Stomach (tissue), 8 donors: ENCODE measurements at regions not wholly inside any gene's neighbourhood (a gene's known extent, or its start where the extent isn't known, plus 50 kb on each side); places are given as distances from the start of the nearest gene placed in this dataset.

Source experiments
- DNase-seq, 2 donors: peaks; one replicate each; pipeline versions ENCODE4 v3.0.0 to v3.0.0-alpha.2; 2013 to 2019
- H3K27ac ChIP-seq, 5 donors: fragments of 200-600 bp in 4 of 5; sonication (generic) in 4 of 5; one replicate each; pipeline ENCODE4 v1.5.1; 2013 to 2019; ENCODE audit warnings: mild to moderate bottlenecking in 1 of 5, moderate library complexity in 1 of 5
- H3K27me3 ChIP-seq, 3 donors: fragments of 200-600 bp; sonication (generic); one replicate each; pipeline ENCODE4 v1.5.1; 2017 to 2019; ENCODE audit warnings: mixed run types in 1 of 3
- H3K36me3 ChIP-seq, 4 donors: fragments of 200-600 bp; sonication (generic); 1 replicate in 3 of 4; 2 replicates in 1 of 4; pipeline ENCODE4 v1.5.1; 2016 to 2019
- H3K4me1 ChIP-seq, 4 donors: fragments of 200-600 bp; sonication (generic); one replicate each; pipeline ENCODE4 v1.5.1; 2016 to 2019
- H3K4me3 ChIP-seq, 4 donors: fragments of 200-600 bp; sonication (generic) in 3 of 4; one replicate each; pipeline ENCODE4 v1.5.1; 2016 to 2019; ENCODE audit warnings: mild to moderate bottlenecking in 1 of 4
- H3K9me3 ChIP-seq, 4 donors: fragments of 200-600 bp; sonication (generic); one replicate each; pipeline ENCODE4 v1.5.1; 2016 to 2019
- CTCF ChIP-seq, 7 experiments: fragments of 450-650 bp in 4 of 7; fragments of 200-600 bp in 3 of 7; sonication (generic) in 3 of 7; IDR thresholded peaks; one replicate each; pipeline ENCODE4 v1.5.1; 2016 to 2019; ENCODE audit warnings: antibody characterized with exemption in 7 of 7, control low read depth in 2 of 7, mild to moderate bottlenecking in 1 of 7
- EP300 ChIP-seq: sonication (generic); formaldehyde crosslinking; IDR thresholded peaks from one replicate; pipeline ENCODE4 v1.6.1; 2017; ENCODE audit warnings: antibody characterized with exemption
- POLR2A ChIP-seq, 4 donors: fragments of 450-650 bp; IDR thresholded peaks; one replicate each; pipeline ENCODE4 v1.6.1; 2016; ENCODE audit warnings: antibody characterized with exemption in 4 of 4, control low read depth in 2 of 4, mild to moderate bottlenecking in 1 of 4, moderate library complexity in 1 of 4
- POLR2AphosphoS5 ChIP-seq, 3 donors: sonication (generic); formaldehyde crosslinking; IDR thresholded peaks; one replicate each; pipeline ENCODE4 v1.6.1; 2016; ENCODE audit warnings: antibody characterized with exemption in 3 of 3
- WGBS, 5 donors: extraction: QIAGEN DNeasy Blood & Tissue Kit in 3 of 5; methylation state at CpG; one replicate each; pipeline versions ENCODE4 v1.1.5 to v1.1.7; 2013 to 2018; 5-methylcytosine and 5-hydroxymethylcytosine counted together
- intact Hi-C: fragments of 100-400 bp; cut with DNase I; formaldehyde crosslinking; loops from one replicate; pipeline ENCODE4 v1.15.1; 2023; ENCODE audit warnings: low total_unique reads
- donor health status: healthy with polysubstance abuse.
- donor health status: Bipolar disorder and iron deficiency.
- donor health status: healthy.

DNA sequence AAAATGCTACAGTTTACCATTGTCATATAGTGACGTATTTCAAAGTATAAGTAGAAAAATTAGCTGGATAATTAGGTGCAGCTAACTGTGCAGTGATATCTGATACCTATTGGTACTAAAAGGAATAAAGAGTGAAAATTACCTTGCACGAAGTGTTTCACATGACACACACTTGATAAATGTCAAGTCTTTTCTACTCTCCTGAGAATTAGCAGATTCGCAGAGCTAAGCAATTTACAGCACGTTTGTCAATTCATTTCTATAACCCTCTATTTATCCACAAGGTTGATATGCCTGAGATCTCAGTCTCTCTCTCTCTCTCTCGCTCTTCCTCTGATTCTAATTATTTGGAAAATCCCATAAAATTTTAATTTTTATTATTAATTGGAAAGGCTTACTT is 1109.0 kb downstream of the EFNB2 start:
- no peaks in the 10 kb centered on the region for H3K36me3 ChIP-seq

DNA sequence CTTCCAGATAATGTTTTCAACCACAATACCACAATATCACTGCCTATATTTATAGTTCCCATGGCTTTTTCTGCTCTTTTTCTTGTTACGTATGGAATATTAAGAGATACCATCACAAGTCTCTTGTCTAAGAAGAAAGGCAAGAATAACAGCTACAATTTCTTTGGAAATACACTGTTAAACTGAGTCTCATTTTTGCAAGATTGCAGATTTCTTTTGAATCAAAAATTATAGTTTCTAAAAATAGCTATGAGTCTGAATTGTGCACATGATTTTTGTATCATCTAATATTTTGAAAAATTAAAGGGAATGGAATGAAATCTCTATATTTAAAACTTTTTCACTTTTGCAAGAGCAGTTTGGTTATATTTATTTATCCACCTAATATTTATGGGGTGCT is 1120.8 kb downstream of the EFNB2 start:
- Histone ChIP-seq H3K4me1 (no peaks in the 10 kb centered on the region), H3K27ac (no peak overlapping the region), H3K4me3 (no peak overlapping the region), H3K9me3 (no peaks in the 10 kb centered on the region), H3K36me3 (no peaks in the 10 kb centered on the region), H3K27me3 (no peaks in the 10 kb centered on the region)
- intact Hi-C loops, result no loop called here
- TF ChIP-seq EP300 (no peak), CTCF (IDR thresholded peaks at IDR 0.05) (no peak), POLR2AphosphoS5 (IDR thresholded peaks at IDR 0.05) (no peak), POLR2A (IDR thresholded peaks at IDR 0.05) (no peak)
- 71 to 93% (median 82%) methylated on average over 1 of the region's 1 CpG for WGBS, 5 donors
- no peak for DNase-seq

More for the DNA sequence above, 1109.0 kb downstream of the EFNB2 start:
- WGBS, 5 donors, result 77 to 90% (median 85%) methylated on average over 5 of the region's 5 CpGs
- TF ChIP-seq POLR2AphosphoS5 (IDR thresholded peaks at IDR 0.05), result no peak
- TF ChIP-seq CTCF (IDR thresholded peaks at IDR 0.05), result no peak
- TF ChIP-seq EP300, result no peak
- TF ChIP-seq POLR2A (IDR thresholded peaks at IDR 0.05), result no peak
- Histone ChIP-seq H3K9me3 (no peaks in the 10 kb centered on the region), H3K4me3 (no peak overlapping the region), H3K4me1 (no peaks in the 10 kb centered on the region), H3K27ac (no peak overlapping the region), H3K27me3 (no peaks in the 10 kb centered on the region)
- no peak for DNase-seq
- intact Hi-C loops, result no loop called here

DNA sequence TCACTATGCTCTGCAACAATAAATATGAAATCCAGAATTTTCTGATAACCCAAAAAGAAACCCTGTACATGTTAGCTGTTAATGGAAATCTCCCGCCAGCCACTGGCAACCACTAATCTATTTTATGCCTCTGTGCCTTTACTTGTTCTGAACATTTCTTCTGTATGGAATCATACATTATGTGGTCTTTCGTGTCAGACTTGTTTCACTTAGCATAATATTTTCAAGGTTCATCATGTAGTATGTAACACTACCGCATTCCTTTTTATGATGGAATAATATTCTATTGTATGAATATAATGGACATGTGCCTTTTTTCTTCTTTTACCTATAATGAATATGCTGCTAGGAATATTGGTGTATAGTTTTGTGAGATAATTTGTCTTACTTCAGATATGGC is 1123.3 kb downstream of the EFNB2 start:
- H3K36me3 ChIP-seq, result no peaks in the 10 kb centered on the region
- TF ChIP-seq CTCF (IDR thresholded peaks at IDR 0.05) (no peak), POLR2A (IDR thresholded peaks at IDR 0.05) (no peak)
- 89 to 97% (median 94%) methylated on average over 3 of the region's 3 CpGs for WGBS, 5 donors
- no peak overlapping the region for H3K4me3 ChIP-seq
- H3K27ac ChIP-seq, result no peak overlapping the region
- H3K4me1 ChIP-seq, result no peaks in the 10 kb centered on the region
- DNase-seq, result no peak
- intact Hi-C loops, result no loop called here
- no peaks in the 10 kb centered on the region for H3K27me3 ChIP-seq
- H3K9me3 ChIP-seq, result no peaks in the 10 kb centered on the region

DNA sequence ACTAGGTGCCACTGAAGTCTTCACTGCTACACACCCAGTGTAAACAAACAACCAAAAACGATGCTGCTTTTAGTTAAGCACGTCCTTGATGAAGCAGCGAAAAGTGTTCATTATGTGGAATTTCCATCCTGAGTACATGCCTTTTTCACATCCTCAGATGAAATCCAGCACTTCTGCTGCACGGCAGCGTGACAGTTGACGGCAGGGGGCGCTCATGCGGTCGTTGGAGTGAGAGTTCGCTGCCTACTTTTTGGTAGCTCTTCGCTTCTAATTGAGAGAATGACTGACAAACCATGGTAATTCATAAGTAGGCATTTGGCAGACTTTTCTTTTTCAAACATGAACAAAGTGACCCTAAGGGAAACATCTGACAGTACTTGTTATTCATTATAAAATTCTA is 1124.9 kb downstream of the EFNB2 start:
- no peaks in the 10 kb centered on the region for H3K27me3 ChIP-seq
- DNase-seq, result peak; percentile 64 to 67
- no peaks in the 10 kb centered on the region for H3K9me3 ChIP-seq
- H3K36me3 ChIP-seq, result no peaks in the 10 kb centered on the region
- 31 to 40% (median 37%) methylated on average over 11 of the region's 11 CpGs for WGBS, 5 donors
- H3K27ac ChIP-seq, result no peak overlapping the region
- no peak overlapping the region for H3K4me3 ChIP-seq
- no peaks in the 10 kb centered on the region for H3K4me1 ChIP-seq
- TF ChIP-seq CTCF (IDR thresholded peaks at IDR 0.05) (peak in 5 of 7 experiments; percentile 34 to 72 (median 46)), POLR2A (IDR thresholded peaks at IDR 0.05) (no peak)
- intact Hi-C loops, result no loop called here

DNA sequence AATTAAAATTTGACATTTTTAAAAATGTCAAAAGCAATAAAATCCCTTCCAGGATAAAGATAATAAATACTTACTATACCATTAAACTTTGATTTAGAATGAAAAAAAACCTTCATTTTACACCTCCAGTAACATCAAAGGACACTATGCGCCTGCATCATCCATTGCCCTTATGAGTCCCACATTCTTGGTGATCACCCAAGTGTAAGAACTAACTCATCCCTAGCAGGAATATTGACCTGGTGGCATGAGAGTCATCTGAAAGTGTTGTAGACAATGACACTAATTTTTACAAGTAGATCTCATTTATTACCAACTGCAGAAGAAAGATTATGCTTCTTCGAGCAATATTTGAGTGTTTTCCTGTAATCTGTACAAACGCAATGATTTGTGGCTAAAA is 1128.9 kb downstream of the EFNB2 start:
- Histone ChIP-seq H3K4me1 (no peaks in the 10 kb centered on the region), H3K27ac (no peak overlapping the region), H3K27me3 (no peaks in the 10 kb centered on the region), H3K36me3 (no peaks in the 10 kb centered on the region), H3K9me3 (no peaks in the 10 kb centered on the region), H3K4me3 (no peak overlapping the region)
- WGBS, 5 donors, result 73 to 91% (median 83%) methylated on average over 3 of the region's 3 CpGs
- no peak for DNase-seq
- intact Hi-C loops, result no loop called here
- no peak for TF ChIP-seq POLR2AphosphoS5 (IDR thresholded peaks at IDR 0.05)
- no peak for TF ChIP-seq POLR2A (IDR thresholded peaks at IDR 0.05)
- TF ChIP-seq EP300, result no peak
- TF ChIP-seq CTCF (IDR thresholded peaks at IDR 0.05), result no peak
